Smooth muscle cell (in vitro differentiated cells): ENCODE measurements at regions not wholly inside any gene's neighbourhood (a gene's known extent, or its start where the extent isn't known, plus 50 kb on each side); places are given as distances from the start of the nearest gene placed in this dataset.

ENCODE experiments used
- DNase-seq: peaks from one replicate; lab custom pipeline; 2025; ENCODE audit not compliant: unreplicated experiment; lab: John Stamatoyannopoulos, UW
- H2AFZ ChIP-seq: fragments of 200-600 bp; sonication (generic); 2 replicates; pipeline ENCODE4 v1.6.0; 2016; ENCODE audit warnings: antibody characterized with exemption, low read depth, mild to moderate bottlenecking
- H3F3A ChIP-seq: fragments of 200-600 bp; sonication (generic); 2 replicates; pipeline ENCODE4 v1.6.0; 2017; ENCODE audit warnings: antibody characterized with exemption, low read depth
- H3K27ac ChIP-seq: fragments of 200-600 bp; sonication (generic); 2 replicates; pipeline ENCODE4 v1.5.1; 2016; ENCODE audit warnings: low read depth, mild to moderate bottlenecking
- H3K27me3 ChIP-seq: fragments of 200-600 bp; sonication (generic); 2 replicates; pipeline ENCODE4 v1.6.1; 2016; ENCODE audit warnings: low read depth, mild to moderate bottlenecking
- H3K36me3 ChIP-seq: fragments of 200-600 bp; sonication (generic); 2 replicates; pipeline ENCODE4 v1.5.1; 2016; ENCODE audit warnings: low read depth
- H3K4me1 ChIP-seq: fragments of 200-600 bp; sonication (generic); 2 replicates; pipeline ENCODE4 v1.5.1; 2016; ENCODE audit warnings: low read depth
- H3K4me2 ChIP-seq: fragments of 200-600 bp; sonication (generic); 2 replicates; pipeline ENCODE4 v1.6.0; 2016; ENCODE audit warnings: mild to moderate bottlenecking
- H3K4me3 ChIP-seq: fragments of 200-600 bp; sonication (generic); 2 replicates; pipeline ENCODE4 v1.5.1; 2016; ENCODE audit warnings: mild to moderate bottlenecking
- H3K79me2 ChIP-seq: fragments of 200-600 bp; sonication (generic); 2 replicates; pipeline ENCODE4 v1.6.0; 2016; ENCODE audit warnings: low read depth, mild to moderate bottlenecking
- H3K9ac ChIP-seq: fragments of 200-600 bp; sonication (generic); 2 replicates; pipeline ENCODE4 v1.6.0; 2016; ENCODE audit warnings: low read depth
- H3K9me3 ChIP-seq: fragments of 200-600 bp; sonication (generic); replicated peaks from 2 replicates; pipeline ENCODE4 v1.5.1; 2016; ENCODE audit warnings: low read depth
- H4K20me1 ChIP-seq: fragments of 200-600 bp; sonication (generic); 2 replicates; pipeline ENCODE4 v1.6.0; 2016; ENCODE audit warnings: low read depth
- WGBS: methylation state at CpG from one replicate; pipeline ENCODE4 v1.1.7; 2016; ENCODE audit warnings: low lambda C conversion rate; 5-methylcytosine and 5-hydroxymethylcytosine counted together
- TF ChIP-seq, protein P1 (sequence below): fragments of 200-600 bp; sonication (generic); IDR thresholded peaks from 2 replicates; pipeline ENCODE4 v1.5.1; 2017; ENCODE audit warnings: borderline replicate concordance, mild to moderate bottlenecking, antibody characterized with exemption; ENCODE audit not compliant: insufficient read depth, poor library complexity, severe bottlenecking

- TF ChIP-seq, protein P1, sequence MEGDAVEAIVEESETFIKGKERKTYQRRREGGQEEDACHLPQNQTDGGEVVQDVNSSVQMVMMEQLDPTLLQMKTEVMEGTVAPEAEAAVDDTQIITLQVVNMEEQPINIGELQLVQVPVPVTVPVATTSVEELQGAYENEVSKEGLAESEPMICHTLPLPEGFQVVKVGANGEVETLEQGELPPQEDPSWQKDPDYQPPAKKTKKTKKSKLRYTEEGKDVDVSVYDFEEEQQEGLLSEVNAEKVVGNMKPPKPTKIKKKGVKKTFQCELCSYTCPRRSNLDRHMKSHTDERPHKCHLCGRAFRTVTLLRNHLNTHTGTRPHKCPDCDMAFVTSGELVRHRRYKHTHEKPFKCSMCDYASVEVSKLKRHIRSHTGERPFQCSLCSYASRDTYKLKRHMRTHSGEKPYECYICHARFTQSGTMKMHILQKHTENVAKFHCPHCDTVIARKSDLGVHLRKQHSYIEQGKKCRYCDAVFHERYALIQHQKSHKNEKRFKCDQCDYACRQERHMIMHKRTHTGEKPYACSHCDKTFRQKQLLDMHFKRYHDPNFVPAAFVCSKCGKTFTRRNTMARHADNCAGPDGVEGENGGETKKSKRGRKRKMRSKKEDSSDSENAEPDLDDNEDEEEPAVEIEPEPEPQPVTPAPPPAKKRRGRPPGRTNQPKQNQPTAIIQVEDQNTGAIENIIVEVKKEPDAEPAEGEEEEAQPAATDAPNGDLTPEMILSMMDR = no peak
- Histone ChIP-seq H3K9ac (no peak overlapping the region), H3K4me1 (peaks cover 19% of the 10 kb centered on the region), H3K27ac (no peak overlapping the region), H3K4me3 (peak overlapping the region; percentile 71), H4K20me1 (no peaks in the 10 kb centered on the region), H3K9me3 (no peaks in the 10 kb centered on the region), H3K4me2 (peak overlapping the region; percentile 99), H3K79me2 (no peaks in the 10 kb centered on the region), H2AFZ (peak overlapping the region; percentile 69), H3F3A (no peaks in the 10 kb centered on the region), H3K36me3 (no peaks in the 10 kb centered on the region), H3K27me3 (peaks cover 55% of the 10 kb centered on the region)
- no peak for DNase-seq
- 6% methylated on average over 22 of the region's 42 CpGs for WGBS
Observed at GRCh38 chr20:36091561-36092397, 62.8 kb upstream of the EPB41L1 start.

- WGBS = 2% methylated on average over 37 of the region's 89 CpGs
- H3K27ac ChIP-seq = no peak overlapping the region
- no peaks in the 10 kb centered on the region for H4K20me1 ChIP-seq
- peaks cover 53% of the 10 kb centered on the region for H3K27me3 ChIP-seq
- DNase-seq = no peak
- peak overlapping the region; percentile 71 for H3K4me3 ChIP-seq
- TF ChIP-seq, protein P1 = no peak
- H3F3A ChIP-seq = no peaks in the 10 kb centered on the region
- no peak overlapping the region for H3K9ac ChIP-seq
- peaks cover 23% of the 10 kb centered on the region for H3K4me1 ChIP-seq
- H3K4me2 ChIP-seq = peak overlapping the region; percentile 99
- no peaks in the 10 kb centered on the region for H3K36me3 ChIP-seq
- peak overlapping the region; percentile 69 for H2AFZ ChIP-seq
- no peaks in the 10 kb centered on the region for H3K9me3 ChIP-seq
- H3K79me2 ChIP-seq = no peaks in the 10 kb centered on the region
Observed at GRCh38 chr20:36092398-36093024, 62.0 kb upstream of the EPB41L1 start.

DNA sequence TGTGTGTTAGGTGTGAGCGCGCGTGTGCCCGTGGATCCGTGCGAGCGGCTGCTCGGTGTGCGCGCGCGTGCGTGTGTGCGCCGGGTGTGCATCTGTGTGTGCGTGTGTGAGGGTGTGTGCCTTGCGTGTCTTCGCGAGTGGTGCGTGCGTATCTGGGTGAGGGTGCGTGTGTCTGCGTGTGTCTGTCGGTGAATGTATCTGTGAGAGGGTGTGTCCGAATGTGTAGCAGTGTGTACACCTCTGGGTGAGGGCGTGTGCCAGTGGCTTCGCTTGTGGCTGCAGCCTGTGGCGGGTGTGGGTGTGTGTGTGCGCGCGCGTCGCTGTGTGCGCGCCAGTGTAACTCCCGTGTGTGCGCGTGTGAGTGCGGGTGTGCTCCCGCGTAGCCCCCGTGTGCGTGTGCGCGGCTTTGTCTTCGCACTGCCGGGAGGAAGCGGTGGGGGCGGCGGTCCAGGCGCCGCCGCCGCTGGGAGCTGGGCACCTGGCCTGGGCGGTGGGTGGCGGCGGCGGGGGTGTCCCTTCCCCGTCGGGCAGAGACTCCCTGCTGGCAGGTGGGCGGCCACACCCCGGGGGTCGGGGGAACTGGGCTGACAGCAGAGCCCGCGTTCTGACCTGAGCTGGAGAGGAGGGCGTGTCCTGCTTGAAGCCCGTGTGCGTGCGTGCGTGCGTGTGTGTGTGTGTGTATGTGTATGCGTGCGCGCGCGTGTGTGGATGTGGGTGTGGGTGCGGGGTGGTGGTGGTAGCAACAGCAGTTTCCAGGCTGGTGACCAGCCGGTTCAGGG lies 61.3 kb upstream of the EPB41L1 start:
- Histone ChIP-seq H3K4me3 (peak overlapping the region; percentile 71), H4K20me1 (no peaks in the 10 kb centered on the region), H3K27ac (no peak overlapping the region), H3K4me2 (peak overlapping the region; percentile 99), H3K9me3 (no peaks in the 10 kb centered on the region), H2AFZ (peak overlapping the region; percentile 69), H3K79me2 (no peaks in the 10 kb centered on the region), H3K4me1 (peaks cover 29% of the 10 kb centered on the region), H3K27me3 (peaks cover 53% of the 10 kb centered on the region), H3K36me3 (no peaks in the 10 kb centered on the region), H3F3A (no peaks in the 10 kb centered on the region), H3K9ac (no peak overlapping the region)
- TF ChIP-seq, protein P1 = no peak
- no peak for DNase-seq
- 3% methylated on average over 65 of the region's 78 CpGs for WGBS
